GM18861 (cell line): ENCODE measurements at regions not wholly inside any gene's neighbourhood (a gene's known extent, or its start where the extent isn't known, plus 50 kb on each side); places are given as distances from the start of the nearest gene placed in this dataset.

Experiments
- ATAC-seq: cut with Tn5 transposase; IDR thresholded peaks from one replicate; pipeline ENCODE4 v1.9.1; 2021; ENCODE audit not compliant: unreplicated experiment

GRCh38 chr11:91673705-91674104, 550.9 kb upstream of the FAT3 start:
- no peak for ATAC-seq

- no peak for ATAC-seq
Measured at GRCh38 chr11:91664521-91664920, 560.1 kb upstream of the FAT3 start.

- ATAC-seq: no peak
Measured at GRCh38 chr11:91660036-91660435, 564.6 kb upstream of the FAT3 start.

- no peak for ATAC-seq
Measured at GRCh38 chr11:91654686-91655085, 569.9 kb upstream of the FAT3 start.

GRCh38 chr11:91653079-91653754, 571.4 kb upstream of the FAT3 start:
- no peak for ATAC-seq

DNA sequence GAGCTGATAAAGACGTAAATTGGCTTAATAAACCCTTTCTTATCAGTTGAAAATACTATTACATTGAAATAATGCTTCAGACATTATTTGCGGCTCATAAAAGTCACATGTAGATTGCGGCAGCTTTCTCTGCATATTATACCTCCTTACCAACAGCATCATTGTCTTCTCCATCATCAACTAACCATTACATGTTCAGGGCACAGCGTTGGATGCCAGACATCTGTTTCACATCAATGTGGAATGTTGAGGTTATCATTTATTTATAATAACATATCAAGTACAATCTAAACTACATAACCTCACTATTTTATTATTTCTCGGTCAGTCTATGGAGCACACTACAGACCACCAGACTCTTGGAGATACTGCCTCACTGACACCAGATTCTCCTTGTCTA, 573.8 kb upstream of the FAT3 start:
- no peak for ATAC-seq

DNA sequence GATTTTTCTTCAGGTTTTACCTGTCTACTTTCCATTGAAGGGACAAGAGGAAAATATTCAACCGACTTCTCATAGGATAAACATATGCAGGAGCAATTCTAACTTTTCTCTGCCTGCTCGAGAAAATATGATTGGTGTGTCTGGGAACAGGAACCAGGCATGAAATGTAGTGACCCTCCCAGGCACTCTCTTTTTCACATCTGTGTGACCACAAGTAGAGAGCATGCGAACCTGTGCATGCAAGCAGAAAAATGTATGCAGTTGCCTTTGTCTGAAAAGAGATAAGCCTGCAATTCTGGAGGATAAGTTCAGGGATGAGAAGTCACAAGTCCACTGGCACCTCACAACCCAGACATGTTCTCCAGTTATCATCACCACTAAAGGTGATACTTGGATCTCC, 583.5 kb upstream of the FAT3 start:
- no peak for ATAC-seq

GRCh38 chr11:91639359-91639758, 585.3 kb upstream of the FAT3 start:
- ATAC-seq: no peak

- no peak for ATAC-seq
Measured at GRCh38 chr11:91630916-91631673, 593.5 kb upstream of the FAT3 start.

- no peak for ATAC-seq
Measured at GRCh38 chr11:91625495-91625894, 599.1 kb upstream of the FAT3 start.

DNA sequence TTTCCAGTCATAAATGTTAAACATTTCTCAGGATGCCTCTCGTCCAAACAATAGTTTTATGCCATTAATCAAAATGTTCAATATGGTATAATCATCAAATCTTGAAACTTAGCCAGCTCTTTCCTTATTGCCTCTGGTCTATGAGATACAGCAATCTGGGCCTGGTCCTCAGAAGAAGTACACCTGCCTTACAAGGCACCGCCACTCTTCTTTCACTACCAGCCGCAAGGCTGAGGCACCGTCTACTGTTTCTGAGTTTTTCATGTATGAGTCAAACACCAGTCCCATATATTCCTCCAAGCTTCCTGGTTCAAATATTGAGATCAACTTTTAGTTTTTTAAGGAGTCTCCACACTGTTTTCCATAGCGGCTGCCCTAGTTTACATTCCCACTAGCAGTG, 600.6 kb upstream of the FAT3 start:
- ATAC-seq: no peak

DNA sequence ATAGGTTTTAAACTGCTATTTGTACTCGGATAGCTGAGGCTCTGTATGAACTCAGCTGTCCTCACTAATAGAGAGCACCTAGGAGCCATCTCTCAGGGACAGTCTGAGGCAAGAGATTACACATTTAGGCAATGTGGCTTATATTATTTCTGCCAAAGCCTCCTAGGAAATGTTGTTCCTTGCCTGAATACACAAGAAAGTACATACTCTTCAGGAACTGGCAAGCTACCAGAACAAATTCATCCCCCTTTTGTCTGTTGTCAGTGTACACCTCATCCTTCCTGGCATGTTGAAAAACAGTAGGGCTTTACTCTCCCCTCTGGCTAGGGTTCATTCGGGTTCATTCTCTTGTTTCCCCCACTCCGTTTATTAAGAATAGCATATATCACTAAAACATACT, 615.9 kb upstream of the FAT3 start:
- no peak for ATAC-seq

DNA sequence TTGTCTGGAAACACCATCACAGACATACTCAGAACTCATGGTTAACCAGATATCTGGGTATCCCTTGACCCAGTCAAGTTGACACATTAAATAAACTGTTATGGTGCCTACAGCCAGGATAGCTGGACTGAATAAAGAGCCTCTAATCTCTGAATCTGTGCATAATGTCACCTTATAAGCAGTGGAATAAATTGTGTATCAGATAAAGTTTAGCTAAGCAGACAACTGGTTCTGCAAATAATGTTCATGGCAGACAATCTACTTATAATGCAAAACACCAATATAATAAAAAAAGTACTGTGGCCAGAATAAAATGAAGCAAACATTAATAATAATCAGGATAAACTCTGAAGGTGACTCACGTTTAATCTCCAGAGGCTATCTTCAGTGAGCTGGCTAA, 628.5 kb upstream of the FAT3 start:
- no peak for ATAC-seq

GRCh38 chr11:91591021-91591420, 633.6 kb upstream of the FAT3 start:
- no peak for ATAC-seq

- ATAC-seq: no peak
Measured at GRCh38 chr11:91587131-91587530, 637.5 kb upstream of the FAT3 start.

DNA sequence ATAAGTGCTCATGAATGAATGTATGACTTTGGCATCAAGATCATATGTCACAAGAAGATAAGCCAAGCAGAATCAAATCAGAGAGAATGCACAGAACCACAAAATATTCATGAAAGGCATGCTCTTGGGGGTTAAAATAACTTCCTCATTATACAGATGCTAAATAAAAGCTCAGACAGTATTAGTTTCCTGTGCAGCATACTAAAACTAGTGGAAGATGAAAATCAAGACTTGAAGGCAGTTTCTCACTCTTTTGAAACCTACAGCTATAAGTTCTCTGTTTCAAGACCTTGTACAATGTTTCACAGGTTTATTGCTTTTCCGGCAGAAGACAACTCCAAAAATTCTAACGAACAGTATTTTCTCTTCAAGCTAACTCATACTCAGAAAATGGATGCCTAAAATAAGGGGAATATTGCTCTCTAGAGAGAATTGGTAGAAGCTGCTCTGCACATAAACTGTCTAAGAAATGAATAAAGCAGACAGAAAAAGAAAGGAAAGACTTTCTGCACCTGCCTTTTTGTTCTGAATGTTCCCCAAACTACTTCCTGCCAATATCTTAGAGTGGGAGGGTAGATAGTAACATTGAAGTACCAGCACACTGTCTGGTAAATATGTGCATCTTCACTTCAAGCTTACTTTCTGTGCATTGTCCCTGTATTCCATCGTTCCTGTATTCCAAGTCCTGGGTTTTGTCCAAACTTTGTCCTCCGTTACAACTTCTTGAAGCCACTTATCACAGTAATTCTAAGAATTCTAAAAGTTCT, 639.4 kb upstream of the FAT3 start:
- no peak for ATAC-seq

DNA sequence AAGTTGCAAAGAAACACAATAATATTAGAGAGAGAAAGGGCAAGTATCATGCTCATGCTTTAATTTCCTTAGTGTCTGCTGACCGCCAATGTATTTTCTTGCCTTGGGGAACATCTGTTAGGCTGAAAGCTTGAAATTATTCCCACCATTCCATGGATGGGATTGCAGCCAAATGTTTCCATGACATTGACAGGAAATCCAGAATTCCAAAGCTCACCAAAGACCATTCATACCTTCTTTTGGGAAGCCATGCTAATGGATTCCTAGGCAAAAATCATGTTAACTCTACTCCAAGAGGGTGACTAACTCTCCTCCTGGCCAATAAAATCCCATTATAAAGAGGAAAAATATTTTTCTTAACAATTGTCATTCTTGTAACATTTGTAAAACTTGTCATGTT, 661.4 kb upstream of the FAT3 start:
- no peak for ATAC-seq

- no peak for ATAC-seq
Measured at GRCh38 chr11:91560434-91560833, 664.2 kb upstream of the FAT3 start.

GRCh38 chr11:91538065-91538464, 686.6 kb upstream of the FAT3 start:
- ATAC-seq: no peak

DNA sequence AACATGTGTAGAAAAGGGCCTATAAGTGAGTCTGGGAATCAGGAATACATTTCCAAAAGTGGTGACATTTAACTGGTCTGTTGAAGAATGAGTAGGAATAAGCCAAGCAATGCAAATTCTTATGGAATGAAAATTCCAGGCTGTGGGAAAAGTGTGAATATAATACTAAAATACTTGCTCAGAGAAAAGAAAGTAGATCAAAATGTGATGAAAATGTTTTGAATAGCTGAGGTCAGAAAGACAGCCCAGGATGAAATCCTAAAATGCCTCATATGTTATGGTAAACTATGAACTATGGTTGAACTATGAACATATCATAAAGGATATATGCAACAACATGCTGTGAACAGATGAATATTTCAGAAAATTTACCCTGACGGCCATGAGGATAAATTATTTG, 688.3 kb upstream of the FAT3 start:
- ATAC-seq: no peak

- no peak for ATAC-seq
Measured at GRCh38 chr11:91528965-91529364, 695.7 kb upstream of the FAT3 start.
